Dedifferentiated amniotic fluid mesenchymal stem cell (primary cell): ENCODE measurements at regions not wholly inside any gene's neighbourhood (a gene's known extent, or its start where the extent isn't known, plus 50 kb on each side); places are given as distances from the start of the nearest gene placed in this dataset.
"Not testable (repeated sequence)": the region's sequence is repeated elsewhere in the genome, so short reads cannot be mapped to it uniquely, and the experiment has no call there.

Experiments
- DNase-seq: peaks from one replicate; pipeline ENCODE4 v3.0.0-alpha.2; 2016; ENCODE audit errors: extremely low spot score

GRCh38 chrX:15116900-15117299, 153.0 kb downstream of the ASB9 start:
- DNase-seq, result no peak

GRCh38 chrX:15114743-15115566, 154.9 kb downstream of the ASB9 start:
- no peak for DNase-seq

GRCh38 chrX:15107367-15107988, 162.4 kb downstream of the ASB9 start:
- no peak for DNase-seq

GRCh38 chrX:15098505-15098904, 171.4 kb downstream of the ASB9 start:
- DNase-seq, result no peak

- no peak for DNase-seq
These were observed 182.1 kb downstream of the ASB9 start for GRCh38 chrX:15087747-15088146.

DNA sequence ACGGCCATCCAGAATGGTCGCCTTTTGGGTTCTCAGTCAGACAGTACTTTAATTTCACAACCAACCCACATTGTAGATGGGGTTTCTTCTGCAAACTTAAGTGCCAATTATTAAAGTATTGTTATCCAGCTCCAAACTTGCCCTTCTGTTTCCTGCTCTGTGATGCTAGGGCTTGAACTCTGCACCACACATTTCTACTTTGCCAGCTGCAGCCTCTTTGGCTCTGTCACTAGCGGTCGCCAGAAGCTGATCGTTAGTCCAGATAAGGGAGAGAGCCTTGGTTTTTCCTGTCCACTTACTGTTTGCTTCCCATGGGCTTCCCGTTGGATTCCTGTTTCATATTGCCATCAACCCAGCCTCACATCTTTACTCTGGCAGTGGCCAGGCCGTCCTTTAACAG, 196.6 kb downstream of the ASB9 start:
- no peak for DNase-seq

DNA sequence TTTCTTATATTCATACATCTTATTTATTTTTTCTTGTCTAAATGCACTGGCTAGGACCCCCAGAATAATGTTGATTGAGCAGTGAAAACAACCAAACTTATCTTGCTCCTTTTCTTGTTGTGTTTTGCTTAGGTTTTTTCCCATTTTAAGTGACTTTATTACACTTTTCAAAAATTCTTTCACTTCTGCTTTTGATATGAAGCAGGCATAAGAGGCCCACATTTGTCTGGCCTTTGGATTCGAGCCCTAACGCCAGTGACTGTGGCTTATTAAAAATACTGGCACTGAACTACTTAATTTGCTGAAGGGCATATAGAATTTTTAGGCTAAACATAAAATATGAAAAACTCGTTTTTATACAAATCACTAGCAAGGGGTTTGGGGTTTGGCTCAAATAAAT, 197.0 kb downstream of the ASB9 start:
- DNase-seq, result no peak

DNA sequence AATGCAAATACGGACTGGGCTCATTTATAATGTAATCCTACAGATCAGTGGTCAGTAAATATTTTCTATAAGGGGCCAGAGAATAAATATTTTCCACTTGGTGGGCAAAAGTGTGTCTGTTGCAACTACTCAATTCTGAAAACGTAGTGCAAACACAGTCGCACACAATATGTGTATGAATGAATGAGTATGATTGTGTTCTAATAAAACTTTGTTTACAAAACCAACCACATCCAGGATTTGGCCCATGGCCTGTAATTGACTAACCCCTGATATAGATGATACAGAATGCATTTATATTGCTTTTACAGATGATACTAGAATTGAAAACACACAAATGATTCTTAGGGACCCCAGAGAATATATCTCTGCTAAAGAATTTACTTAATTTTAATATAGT, 197.6 kb downstream of the ASB9 start:
- DNase-seq, result no peak

GRCh38 chrX:15059474-15059873, 186.3 kb downstream of the MOSPD2 start:
- no peak for DNase-seq

- DNase-seq, result no peak
These were observed 182.8 kb downstream of the MOSPD2 start for GRCh38 chrX:15056044-15056443.

DNA sequence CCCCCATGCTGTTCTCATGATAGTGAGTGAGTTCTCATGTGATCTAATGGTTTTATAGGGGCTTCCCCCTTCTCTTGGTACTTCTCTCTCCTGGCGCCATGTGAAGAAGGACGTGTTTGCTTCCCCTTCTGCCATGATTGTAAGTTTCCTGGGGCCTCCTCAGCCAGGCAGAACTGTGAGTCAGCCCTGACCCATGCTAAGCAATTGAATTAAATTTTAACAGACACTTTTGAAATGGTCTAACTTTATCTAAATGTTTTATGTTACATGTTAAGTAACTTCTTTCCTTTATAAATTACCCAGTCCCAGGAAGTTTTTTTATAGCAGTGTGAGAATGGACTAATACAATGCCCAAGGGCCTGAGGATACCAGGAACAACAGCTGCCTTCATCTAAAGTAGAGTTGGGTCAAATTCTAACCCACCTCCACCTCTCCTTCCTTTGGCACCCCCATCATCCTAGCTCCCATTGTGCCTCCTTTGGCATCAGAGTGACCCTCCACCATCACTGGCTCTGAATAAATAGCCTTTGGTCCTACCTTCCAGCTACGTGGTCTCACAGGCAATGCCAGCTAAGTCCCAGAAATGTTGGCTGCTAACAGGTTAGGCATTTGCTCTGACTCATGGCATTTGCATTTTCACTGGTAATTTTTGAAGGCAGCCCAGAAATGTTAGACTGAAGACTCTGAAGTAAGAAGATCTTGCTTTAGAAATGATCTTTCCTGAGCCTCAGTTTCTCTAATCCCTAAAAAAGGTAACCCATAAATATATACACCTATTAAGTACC, 182.1 kb downstream of the MOSPD2 start:
- DNase-seq, result no peak

- no peak for DNase-seq
These were observed 177.2 kb downstream of the MOSPD2 start for GRCh38 chrX:15050395-15050794.

DNA sequence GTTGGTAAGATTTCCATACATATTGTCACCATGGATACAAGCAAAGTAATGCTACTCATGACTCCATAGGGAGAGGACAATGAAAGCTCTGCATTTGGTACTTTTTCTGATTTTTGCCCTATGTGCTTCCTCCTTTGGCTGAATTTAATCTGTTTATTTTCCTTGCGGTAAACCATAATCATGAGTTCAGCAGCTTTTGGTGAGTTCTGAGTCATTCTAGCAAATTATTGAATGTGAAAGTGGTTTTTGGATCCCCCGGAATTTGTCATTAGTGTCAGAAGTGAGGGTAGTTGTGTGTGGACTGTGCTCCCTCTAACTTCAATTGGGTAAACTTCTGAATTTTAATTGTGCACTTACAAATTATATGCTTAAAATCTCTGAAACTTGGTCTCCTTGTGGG, 170.3 kb downstream of the MOSPD2 start:
- DNase-seq, result no peak

DNA sequence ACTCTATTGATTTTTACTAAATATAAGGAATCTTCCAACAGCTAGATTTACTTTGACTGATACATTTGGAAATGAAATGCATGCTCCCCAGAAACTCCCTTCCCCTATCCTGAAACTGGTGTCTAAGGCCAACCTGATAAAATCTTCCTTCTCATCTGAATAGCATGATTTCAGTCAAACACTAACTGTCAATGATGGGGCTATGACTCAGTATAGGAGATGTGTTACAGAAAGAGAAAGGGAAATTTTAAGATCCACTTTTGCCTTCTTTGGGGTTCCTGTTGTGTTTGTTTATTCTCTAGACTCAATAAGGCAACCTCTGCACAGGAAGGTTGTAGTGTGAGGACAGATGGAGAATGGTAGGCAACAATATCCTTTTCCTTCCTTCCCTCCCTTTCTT, 160.7 kb downstream of the MOSPD2 start:
- DNase-seq, result no peak

DNA sequence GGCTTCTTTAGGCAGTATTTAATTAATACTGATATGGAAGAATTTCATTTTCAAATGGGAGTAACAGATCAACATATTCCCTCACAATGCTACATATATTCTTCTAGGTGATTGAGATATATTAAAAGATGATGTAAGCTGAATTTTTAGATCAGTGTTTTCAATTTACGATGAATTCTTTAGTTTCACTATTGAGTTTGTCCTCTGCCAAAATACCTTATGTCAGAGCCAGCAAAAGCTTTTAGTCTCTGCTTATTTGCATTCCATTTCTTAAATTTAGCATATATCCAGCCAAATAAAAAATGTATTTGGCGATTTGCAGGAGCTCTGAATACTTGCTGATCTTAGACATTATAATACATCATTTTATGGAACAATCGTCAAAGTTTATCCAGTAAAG, 144.3 kb downstream of the MOSPD2 start:
- no peak for DNase-seq

- no peak for DNase-seq
These were observed 142.8 kb downstream of the MOSPD2 start for GRCh38 chrX:15016051-15016450.

DNA sequence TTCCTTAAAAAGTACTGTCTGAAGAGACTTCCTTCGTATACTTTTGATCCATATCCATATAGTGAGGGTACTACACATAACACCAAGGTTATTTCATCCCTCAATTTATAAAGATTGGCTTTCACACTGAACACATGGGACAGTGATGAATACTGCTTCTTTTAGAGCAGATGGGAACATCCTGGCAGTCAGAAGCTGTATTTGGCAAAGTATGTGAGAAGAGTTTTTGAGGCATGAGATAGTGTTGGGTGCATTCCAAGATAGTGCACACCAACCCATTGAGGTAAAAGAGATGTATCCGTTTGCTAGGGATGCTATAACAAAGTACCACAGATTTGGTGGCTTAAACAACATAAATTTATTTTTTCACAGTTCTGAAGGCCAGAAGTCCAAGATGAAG, 141.1 kb downstream of the MOSPD2 start:
- no peak for DNase-seq

DNA sequence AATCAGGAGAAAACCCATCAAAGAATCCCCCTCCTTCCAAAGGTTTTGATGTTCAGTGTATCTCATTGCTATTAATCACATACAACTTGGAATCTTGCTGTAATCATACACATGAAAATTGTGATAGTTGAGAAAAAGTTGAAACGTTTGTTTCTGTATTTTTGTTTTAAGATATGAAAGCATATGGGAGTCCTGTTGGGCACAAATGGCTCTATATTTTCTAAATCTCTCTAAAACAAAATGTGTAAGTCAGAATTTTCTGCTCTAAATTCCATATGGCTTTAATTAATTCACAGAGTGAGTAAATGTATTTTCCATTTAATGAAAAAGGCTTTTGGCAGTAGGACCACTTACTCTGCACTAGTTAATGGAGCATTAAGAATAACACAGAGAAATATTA, 140.2 kb downstream of the MOSPD2 start:
- DNase-seq, result no peak

DNA sequence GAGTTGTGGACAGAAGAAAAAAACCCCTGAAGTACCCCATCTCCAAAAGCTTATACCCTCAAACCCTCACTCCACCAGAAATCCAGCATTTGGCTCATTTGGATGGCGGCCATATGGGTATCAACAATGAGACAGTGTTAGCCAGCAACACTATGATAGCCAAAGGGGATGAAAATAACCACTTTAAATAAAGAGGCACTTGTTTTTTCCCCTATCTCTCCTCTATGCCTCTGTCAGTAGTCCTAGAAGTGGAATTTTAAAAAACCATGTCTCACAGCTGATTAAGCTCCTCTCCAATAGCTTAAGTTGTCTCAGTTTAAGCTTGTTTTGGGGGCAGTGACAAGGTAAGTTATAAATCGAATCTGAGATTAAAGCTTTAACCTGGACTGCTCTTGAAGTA, 124.0 kb downstream of the MOSPD2 start:
- DNase-seq, result no peak

DNA sequence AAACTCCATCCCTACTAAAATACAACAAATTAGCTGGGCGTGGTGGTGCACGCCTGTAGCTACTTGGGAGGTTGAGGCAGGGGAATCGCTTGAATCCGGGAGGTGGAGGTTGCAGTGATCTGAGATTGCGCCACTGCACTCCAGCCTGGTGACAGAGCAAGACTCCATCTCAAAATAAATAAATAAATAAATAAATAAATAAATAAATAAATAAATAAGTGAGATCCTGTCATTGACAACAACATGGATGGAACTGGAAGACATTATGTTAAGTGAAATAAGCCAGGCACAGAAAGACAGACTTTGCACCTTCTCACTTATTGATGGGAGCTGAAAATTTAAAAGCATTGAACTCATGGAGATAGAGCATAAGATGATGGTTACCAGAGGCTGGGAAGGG, 111.2 kb downstream of the MOSPD2 start:
- DNase-seq, result not testable (repeated sequence)
